GM04504 (cell line): ENCODE measurements at regions not wholly inside any gene's neighbourhood (a gene's known extent, or its start where the extent isn't known, plus 50 kb on each side); places are given as distances from the start of the nearest gene placed in this dataset.
"Not testable (repeated sequence)": the region's sequence is repeated elsewhere in the genome, so short reads cannot be mapped to it uniquely, and the experiment has no call there.

ENCODE experiments used
- DNase-seq: peaks from one replicate; pipeline ENCODE4 v3.0.0-alpha.2; 2012; ENCODE audit warnings: low read depth

- DNase-seq = no peak
Observed at GRCh38 chr5:143533978-143534760, 130.7 kb upstream of the NR3C1 start.

GRCh38 chr5:143533475-143533874 lies 130.0 kb upstream of the NR3C1 start:
- no peak for DNase-seq

GRCh38 chr5:143527808-143528207 lies 124.3 kb upstream of the NR3C1 start:
- DNase-seq = no peak

GRCh38 chr5:143525176-143525575 lies 121.7 kb upstream of the NR3C1 start:
- no peak for DNase-seq

GRCh38 chr5:143524338-143524945 lies 121.0 kb upstream of the NR3C1 start:
- DNase-seq = no peak

GRCh38 chr5:143521846-143522400 lies 118.4 kb upstream of the NR3C1 start:
- no peak for DNase-seq

GRCh38 chr5:143521141-143521540 lies 117.7 kb upstream of the NR3C1 start:
- DNase-seq = no peak

- not testable (repeated sequence) for DNase-seq
Observed at GRCh38 chr5:143519215-143519614, 115.7 kb upstream of the NR3C1 start.

- DNase-seq = not testable (repeated sequence)
Observed at GRCh38 chr5:143517824-143518223, 114.3 kb upstream of the NR3C1 start.

- no peak for DNase-seq
Observed at GRCh38 chr5:143516249-143516648, 112.8 kb upstream of the NR3C1 start.

GRCh38 chr5:143515829-143516228 lies 112.3 kb upstream of the NR3C1 start:
- no peak for DNase-seq

GRCh38 chr5:143514616-143515335 lies 111.3 kb upstream of the NR3C1 start:
- no peak for DNase-seq

- no peak for DNase-seq
Observed at GRCh38 chr5:143513720-143514119, 110.2 kb upstream of the NR3C1 start.

- no peak for DNase-seq
Observed at GRCh38 chr5:143511736-143512135, 108.2 kb upstream of the NR3C1 start.

- no peak for DNase-seq
Observed at GRCh38 chr5:143509758-143510221, 106.3 kb upstream of the NR3C1 start.

GRCh38 chr5:143506836-143507552 lies 103.5 kb upstream of the NR3C1 start:
- peak; percentile 83 for DNase-seq

GRCh38 chr5:143505934-143506333 lies 102.4 kb upstream of the NR3C1 start:
- DNase-seq = no peak

GRCh38 chr5:143505354-143505753 lies 101.9 kb upstream of the NR3C1 start:
- no peak for DNase-seq

- peak; percentile 64 for DNase-seq
Observed at GRCh38 chr5:143501310-143502044, 98.0 kb upstream of the NR3C1 start.

- DNase-seq = no peak
Observed at GRCh38 chr5:143499480-143500114, 96.1 kb upstream of the NR3C1 start.

GRCh38 chr5:143498821-143499220 lies 95.3 kb upstream of the NR3C1 start:
- DNase-seq = no peak
